GM12878 (cell line): ENCODE measurements at regions not wholly inside any gene's neighbourhood (a gene's known extent, or its start where the extent isn't known, plus 50 kb on each side); places are given as distances from the start of the nearest gene placed in this dataset.
A peak's percentile ranks its signal among the peaks of the same experiment; 100 is the strongest.

Experiments used
- HDAC2 ChIP-seq: fragments of 200-600 bp; sonication (generic); IDR thresholded peaks from 2 replicates; pipeline ENCODE4 v1.6.1; 2017
- IRF4 ChIP-seq: IDR thresholded peaks from 2 replicates; pipeline ENCODE4 v1.6.1; 2011; ENCODE audit warnings: low read depth, low read length
- NFYB ChIP-seq: IDR thresholded peaks from 2 replicates; pipeline ENCODE4 v1.6.1; 2011; ENCODE audit warnings: low read depth, mild to moderate bottlenecking, low read length, improper control_type of control experiment, moderate library complexity; ENCODE audit not compliant: insufficient read depth
- PAX8 ChIP-seq: fragments of 450-650 bp; IDR thresholded peaks from 2 replicates; pipeline ENCODE4 v1.6.1; 2017; ENCODE audit warnings: mild to moderate bottlenecking, moderate library complexity
- YY1 ChIP-seq: IDR thresholded peaks from 2 replicates; pipeline ENCODE4 v1.6.1; 2011; ENCODE audit warnings: low read depth, mild to moderate bottlenecking, low read length
- TF ChIP-seq, protein P1 (sequence below): IDR thresholded peaks from 2 replicates; pipeline ENCODE4 v1.6.1; 2012; ENCODE audit warnings: low read depth, low read length, improper control_type of control experiment
- TF ChIP-seq, protein P2 (sequence below), 3 experiments: IDR thresholded peaks in 2 of 3; conservative IDR thresholded peaks in 1 of 3; 2 replicates each; pipeline ENCODE4 v1.5.1; 2011; ENCODE audit warnings: low read depth in 3 of 3, low read length in 3 of 3, mild to moderate bottlenecking in 3 of 3, control low read depth in 2 of 3, moderate library complexity in 2 of 3, inconsistent platforms in 1 of 3, mixed read lengths in 1 of 3; ENCODE audit not compliant: control insufficient read depth in 2 of 3, insufficient read depth in 1 of 3; ENCODE audit errors: extremely low read depth in 1 of 3
- TF ChIP-seq, protein P3 (sequence below): IDR thresholded peaks from 2 replicates; pipeline ENCODE4 v1.6.1; 2012; ENCODE audit warnings: low read length, inconsistent platforms
- TF ChIP-seq, protein P4 (sequence below): fragments of 450-650 bp; formaldehyde crosslinking; IDR thresholded peaks from 2 replicates; pipeline ENCODE4 v1.4.0; 2022; ENCODE audit warnings: mild to moderate bottlenecking, moderate library complexity
- TF ChIP-seq, protein P5 (sequence below): fragments of 450-650 bp; IDR thresholded peaks from 2 replicates; pipeline ENCODE4 v1.6.1; 2017; ENCODE audit warnings: borderline replicate concordance
- TF ChIP-seq, protein P6 (sequence below): fragments of 450-650 bp; IDR thresholded peaks from 2 replicates; pipeline ENCODE4 v1.6.1; 2016; ENCODE audit warnings: mild to moderate bottlenecking
- TF ChIP-seq, protein P7 (sequence below): fragments of 150-350 bp; IDR thresholded peaks from 2 replicates; pipeline ENCODE4 v1.6.1; 2014; ENCODE audit warnings: mild to moderate bottlenecking, low read depth, low read length
- TF ChIP-seq, protein P8 (sequence below): fragments of 450-650 bp; IDR thresholded peaks from 2 replicates; pipeline ENCODE4 v1.6.1; 2017; ENCODE audit warnings: low read depth, mild to moderate bottlenecking, moderate library complexity

DNA sequence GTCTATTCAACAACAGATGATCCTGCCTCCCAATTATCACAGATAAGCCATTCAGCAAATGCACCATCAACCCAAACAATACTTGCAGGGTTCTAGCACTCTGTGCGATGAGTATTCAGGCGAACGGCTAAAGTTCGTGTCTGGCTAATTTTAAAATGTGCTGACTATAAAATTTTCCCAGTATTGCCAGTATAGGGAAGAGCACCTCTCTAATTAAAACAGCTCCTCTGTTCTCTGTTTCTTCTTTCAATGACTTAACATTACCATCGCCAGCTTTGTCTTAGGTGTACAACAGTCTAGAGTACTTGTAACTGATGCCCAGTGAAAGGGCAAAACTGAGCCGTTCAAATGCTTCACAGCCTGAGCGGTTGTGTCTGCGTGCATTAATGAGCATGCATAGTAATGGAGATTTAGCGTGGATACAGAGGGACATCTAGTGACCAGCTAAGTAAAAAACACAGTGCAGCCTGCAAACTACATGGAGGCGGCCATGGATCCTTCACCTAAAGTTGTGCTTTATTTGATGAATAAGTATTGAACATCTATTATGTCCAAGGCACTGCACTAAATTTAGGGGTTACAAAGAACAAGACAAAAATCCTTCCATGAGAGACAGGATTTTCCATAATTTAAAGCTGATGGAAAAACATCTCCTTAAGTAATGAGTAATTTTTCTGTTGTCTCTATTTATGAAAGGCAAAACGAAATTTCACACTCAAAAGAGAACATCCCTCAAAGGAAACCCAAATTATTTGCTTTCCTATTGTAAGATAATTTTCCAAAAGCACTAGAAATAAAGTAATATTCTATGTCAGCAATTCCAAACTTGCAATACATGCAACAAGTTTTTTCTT lies 120.0 kb downstream of the SETD4 start (continued):
- TF ChIP-seq, protein P1, sequence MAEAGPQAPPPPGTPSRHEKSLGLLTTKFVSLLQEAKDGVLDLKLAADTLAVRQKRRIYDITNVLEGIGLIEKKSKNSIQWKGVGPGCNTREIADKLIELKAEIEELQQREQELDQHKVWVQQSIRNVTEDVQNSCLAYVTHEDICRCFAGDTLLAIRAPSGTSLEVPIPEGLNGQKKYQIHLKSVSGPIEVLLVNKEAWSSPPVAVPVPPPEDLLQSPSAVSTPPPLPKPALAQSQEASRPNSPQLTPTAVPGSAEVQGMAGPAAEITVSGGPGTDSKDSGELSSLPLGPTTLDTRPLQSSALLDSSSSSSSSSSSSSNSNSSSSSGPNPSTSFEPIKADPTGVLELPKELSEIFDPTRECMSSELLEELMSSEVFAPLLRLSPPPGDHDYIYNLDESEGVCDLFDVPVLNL, result no peak
- TF ChIP-seq, protein P2, sequence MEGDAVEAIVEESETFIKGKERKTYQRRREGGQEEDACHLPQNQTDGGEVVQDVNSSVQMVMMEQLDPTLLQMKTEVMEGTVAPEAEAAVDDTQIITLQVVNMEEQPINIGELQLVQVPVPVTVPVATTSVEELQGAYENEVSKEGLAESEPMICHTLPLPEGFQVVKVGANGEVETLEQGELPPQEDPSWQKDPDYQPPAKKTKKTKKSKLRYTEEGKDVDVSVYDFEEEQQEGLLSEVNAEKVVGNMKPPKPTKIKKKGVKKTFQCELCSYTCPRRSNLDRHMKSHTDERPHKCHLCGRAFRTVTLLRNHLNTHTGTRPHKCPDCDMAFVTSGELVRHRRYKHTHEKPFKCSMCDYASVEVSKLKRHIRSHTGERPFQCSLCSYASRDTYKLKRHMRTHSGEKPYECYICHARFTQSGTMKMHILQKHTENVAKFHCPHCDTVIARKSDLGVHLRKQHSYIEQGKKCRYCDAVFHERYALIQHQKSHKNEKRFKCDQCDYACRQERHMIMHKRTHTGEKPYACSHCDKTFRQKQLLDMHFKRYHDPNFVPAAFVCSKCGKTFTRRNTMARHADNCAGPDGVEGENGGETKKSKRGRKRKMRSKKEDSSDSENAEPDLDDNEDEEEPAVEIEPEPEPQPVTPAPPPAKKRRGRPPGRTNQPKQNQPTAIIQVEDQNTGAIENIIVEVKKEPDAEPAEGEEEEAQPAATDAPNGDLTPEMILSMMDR (IDR thresholded peaks at IDR 0.05 in 2 of 3, conservative IDR thresholded peaks at IDR 0.05 in 1 of 3; ENCODE audit: control insufficient read depth in 2 of 3, extremely low read depth in 1 of 3, insufficient read depth in 1 of 3, low read depth in 3 of 3, low read length in 3 of 3), result peak; percentile 46 to 59 (median 47); a peak in 5 of 6 replicates
- TF ChIP-seq, protein P3, sequence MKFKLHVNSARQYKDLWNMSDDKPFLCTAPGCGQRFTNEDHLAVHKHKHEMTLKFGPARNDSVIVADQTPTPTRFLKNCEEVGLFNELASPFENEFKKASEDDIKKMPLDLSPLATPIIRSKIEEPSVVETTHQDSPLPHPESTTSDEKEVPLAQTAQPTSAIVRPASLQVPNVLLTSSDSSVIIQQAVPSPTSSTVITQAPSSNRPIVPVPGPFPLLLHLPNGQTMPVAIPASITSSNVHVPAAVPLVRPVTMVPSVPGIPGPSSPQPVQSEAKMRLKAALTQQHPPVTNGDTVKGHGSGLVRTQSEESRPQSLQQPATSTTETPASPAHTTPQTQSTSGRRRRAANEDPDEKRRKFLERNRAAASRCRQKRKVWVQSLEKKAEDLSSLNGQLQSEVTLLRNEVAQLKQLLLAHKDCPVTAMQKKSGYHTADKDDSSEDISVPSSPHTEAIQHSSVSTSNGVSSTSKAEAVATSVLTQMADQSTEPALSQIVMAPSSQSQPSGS, result no peak
- TF ChIP-seq PAX8, result no peak
- TF ChIP-seq, protein P4, sequence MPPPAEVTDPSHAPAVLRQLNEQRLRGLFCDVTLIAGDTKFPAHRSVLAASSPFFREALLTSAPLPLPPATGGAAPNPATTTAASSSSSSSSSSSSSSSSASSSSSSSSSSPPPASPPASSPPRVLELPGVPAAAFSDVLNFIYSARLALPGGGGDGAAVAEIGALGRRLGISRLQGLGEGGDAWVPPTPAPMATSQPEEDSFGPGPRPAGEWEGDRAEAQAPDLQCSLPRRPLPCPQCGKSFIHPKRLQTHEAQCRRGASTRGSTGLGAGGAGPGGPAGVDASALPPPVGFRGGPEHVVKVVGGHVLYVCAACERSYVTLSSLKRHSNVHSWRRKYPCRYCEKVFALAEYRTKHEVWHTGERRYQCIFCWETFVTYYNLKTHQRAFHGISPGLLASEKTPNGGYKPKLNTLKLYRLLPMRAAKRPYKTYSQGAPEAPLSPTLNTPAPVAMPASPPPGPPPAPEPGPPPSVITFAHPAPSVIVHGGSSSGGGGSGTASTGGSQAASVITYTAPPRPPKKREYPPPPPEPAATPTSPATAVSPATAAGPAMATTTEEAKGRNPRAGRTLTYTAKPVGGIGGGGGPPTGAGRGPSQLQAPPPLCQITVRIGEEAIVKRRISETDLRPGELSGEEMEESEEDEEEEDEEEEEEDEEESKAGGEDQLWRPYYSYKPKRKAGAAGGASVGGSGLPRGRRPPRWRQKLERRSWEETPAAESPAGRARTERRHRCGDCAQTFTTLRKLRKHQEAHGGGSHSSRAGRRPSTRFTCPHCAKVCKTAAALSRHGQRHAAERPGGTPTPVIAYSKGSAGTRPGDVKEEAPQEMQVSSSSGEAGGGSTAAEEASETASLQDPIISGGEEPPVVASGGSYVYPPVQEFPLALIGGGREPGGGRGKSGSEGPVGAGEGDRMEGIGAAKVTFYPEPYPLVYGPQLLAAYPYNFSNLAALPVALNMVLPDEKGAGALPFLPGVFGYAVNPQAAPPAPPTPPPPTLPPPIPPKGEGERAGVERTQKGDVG (CRISPR knock-in tag), result no peak
- TF ChIP-seq, protein P5, sequence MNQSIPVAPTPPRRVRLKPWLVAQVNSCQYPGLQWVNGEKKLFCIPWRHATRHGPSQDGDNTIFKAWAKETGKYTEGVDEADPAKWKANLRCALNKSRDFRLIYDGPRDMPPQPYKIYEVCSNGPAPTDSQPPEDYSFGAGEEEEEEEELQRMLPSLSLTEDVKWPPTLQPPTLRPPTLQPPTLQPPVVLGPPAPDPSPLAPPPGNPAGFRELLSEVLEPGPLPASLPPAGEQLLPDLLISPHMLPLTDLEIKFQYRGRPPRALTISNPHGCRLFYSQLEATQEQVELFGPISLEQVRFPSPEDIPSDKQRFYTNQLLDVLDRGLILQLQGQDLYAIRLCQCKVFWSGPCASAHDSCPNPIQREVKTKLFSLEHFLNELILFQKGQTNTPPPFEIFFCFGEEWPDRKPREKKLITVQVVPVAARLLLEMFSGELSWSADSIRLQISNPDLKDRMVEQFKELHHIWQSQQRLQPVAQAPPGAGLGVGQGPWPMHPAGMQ, result no peak
- TF ChIP-seq, protein P6, sequence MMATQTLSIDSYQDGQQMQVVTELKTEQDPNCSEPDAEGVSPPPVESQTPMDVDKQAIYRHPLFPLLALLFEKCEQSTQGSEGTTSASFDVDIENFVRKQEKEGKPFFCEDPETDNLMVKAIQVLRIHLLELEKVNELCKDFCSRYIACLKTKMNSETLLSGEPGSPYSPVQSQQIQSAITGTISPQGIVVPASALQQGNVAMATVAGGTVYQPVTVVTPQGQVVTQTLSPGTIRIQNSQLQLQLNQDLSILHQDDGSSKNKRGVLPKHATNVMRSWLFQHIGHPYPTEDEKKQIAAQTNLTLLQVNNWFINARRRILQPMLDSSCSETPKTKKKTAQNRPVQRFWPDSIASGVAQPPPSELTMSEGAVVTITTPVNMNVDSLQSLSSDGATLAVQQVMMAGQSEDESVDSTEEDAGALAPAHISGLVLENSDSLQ, result no peak
- TF ChIP-seq, protein P7, sequence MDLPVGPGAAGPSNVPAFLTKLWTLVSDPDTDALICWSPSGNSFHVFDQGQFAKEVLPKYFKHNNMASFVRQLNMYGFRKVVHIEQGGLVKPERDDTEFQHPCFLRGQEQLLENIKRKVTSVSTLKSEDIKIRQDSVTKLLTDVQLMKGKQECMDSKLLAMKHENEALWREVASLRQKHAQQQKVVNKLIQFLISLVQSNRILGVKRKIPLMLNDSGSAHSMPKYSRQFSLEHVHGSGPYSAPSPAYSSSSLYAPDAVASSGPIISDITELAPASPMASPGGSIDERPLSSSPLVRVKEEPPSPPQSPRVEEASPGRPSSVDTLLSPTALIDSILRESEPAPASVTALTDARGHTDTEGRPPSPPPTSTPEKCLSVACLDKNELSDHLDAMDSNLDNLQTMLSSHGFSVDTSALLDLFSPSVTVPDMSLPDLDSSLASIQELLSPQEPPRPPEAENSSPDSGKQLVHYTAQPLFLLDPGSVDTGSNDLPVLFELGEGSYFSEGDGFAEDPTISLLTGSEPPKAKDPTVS, result no peak
- TF ChIP-seq, protein P8, sequence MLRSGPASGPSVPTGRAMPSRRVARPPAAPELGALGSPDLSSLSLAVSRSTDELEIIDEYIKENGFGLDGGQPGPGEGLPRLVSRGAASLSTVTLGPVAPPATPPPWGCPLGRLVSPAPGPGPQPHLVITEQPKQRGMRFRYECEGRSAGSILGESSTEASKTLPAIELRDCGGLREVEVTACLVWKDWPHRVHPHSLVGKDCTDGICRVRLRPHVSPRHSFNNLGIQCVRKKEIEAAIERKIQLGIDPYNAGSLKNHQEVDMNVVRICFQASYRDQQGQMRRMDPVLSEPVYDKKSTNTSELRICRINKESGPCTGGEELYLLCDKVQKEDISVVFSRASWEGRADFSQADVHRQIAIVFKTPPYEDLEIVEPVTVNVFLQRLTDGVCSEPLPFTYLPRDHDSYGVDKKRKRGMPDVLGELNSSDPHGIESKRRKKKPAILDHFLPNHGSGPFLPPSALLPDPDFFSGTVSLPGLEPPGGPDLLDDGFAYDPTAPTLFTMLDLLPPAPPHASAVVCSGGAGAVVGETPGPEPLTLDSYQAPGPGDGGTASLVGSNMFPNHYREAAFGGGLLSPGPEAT, result no peak
- peak; percentile 55; the same call in 1 of the 2 replicates for TF ChIP-seq YY1
- TF ChIP-seq HDAC2, result no peak
- no peak for TF ChIP-seq NFYB
- TF ChIP-seq IRF4, result no peak
